Natural killer cell (primary cell): ENCODE measurements at regions not wholly inside any gene's neighbourhood (a gene's known extent, or its start where the extent isn't known, plus 50 kb on each side); places are given as distances from the start of the nearest gene placed in this dataset.
"Not testable (repeated sequence)": the region's sequence is repeated elsewhere in the genome, so short reads cannot be mapped to it uniquely, and the experiment has no call there.

Source experiments
- ATAC-seq, 3 donors: fragments of 150-1000 bp in 2 of 3; fragments of 200-7000 bp in 1 of 3; cut with Tn5 transposase; 1 replicate in 1 of 3; 2 replicates in 2 of 3; pipeline ENCODE4 v1.10.0; 2021; ENCODE audit warnings: mild to moderate bottlenecking in 2 of 3, moderate library complexity in 2 of 3
- DNase-seq, 2 donors: peaks; one replicate each; pipeline versions ENCODE4 v3.0.0 to v3.0.0-alpha.2; 2013 to 2021; ENCODE audit warnings: mixed read lengths in 1 of 2
- H3K27ac ChIP-seq: one replicate; pipeline ENCODE4 v1.5.1; 2013; ENCODE audit warnings: mild to moderate bottlenecking, low read length
- H3K27me3 ChIP-seq: one replicate; pipeline ENCODE4 v1.6.1; 2013; ENCODE audit warnings: low read length; ENCODE audit not compliant: control insufficient read depth, insufficient read depth
- H3K36me3 ChIP-seq: one replicate; pipeline ENCODE4 v1.6.1; 2013; ENCODE audit warnings: low read length; ENCODE audit not compliant: control insufficient read depth, insufficient read depth
- H3K4me1 ChIP-seq: one replicate; pipeline ENCODE4 v1.6.1; 2013; ENCODE audit warnings: low read length; ENCODE audit not compliant: control insufficient read depth, insufficient read depth
- H3K4me3 ChIP-seq: one replicate; pipeline ENCODE4 v1.5.1; 2013; ENCODE audit warnings: low read length
- H3K9me3 ChIP-seq: one replicate; pipeline ENCODE4 v1.6.1; 2013; ENCODE audit warnings: low read length; ENCODE audit not compliant: control insufficient read depth, insufficient read depth
- H3K27ac Mint-ChIP-seq, 2 donors: one replicate each; pipeline ENCODE4 v1.8.0; 2022; ENCODE audit warnings: mild to moderate bottlenecking in 2 of 2, mixed read lengths in 2 of 2, moderate library complexity in 1 of 2
- H3K27me3 Mint-ChIP-seq, 2 donors: one replicate each; pipeline ENCODE4 v1.8.0; 2022; ENCODE audit warnings: low read depth in 2 of 2, mixed read lengths in 2 of 2
- H3K36me3 Mint-ChIP-seq: one replicate; pipeline ENCODE4 v1.8.0; 2022; ENCODE audit warnings: mixed read lengths
- H3K4me1 Mint-ChIP-seq, 2 donors: one replicate each; pipeline ENCODE4 v1.8.0; 2022; ENCODE audit warnings: mixed read lengths in 2 of 2
- H3K4me3 Mint-ChIP-seq: one replicate; pipeline ENCODE4 v1.8.0; 2022; ENCODE audit warnings: mild to moderate bottlenecking, moderate library complexity, mixed read lengths
- H3K9me3 Mint-ChIP-seq, 2 donors: one replicate each; pipeline ENCODE4 v1.8.0; 2022; ENCODE audit warnings: mixed read lengths in 2 of 2
- WGBS: methylation state at CpG from one replicate; pipeline ENCODE4 v1.1.7; 2013; ENCODE audit warnings: missing lambda C conversion rate; ENCODE audit not compliant: insufficient coverage; 5-methylcytosine and 5-hydroxymethylcytosine counted together
- intact Hi-C: fragments of 100-400 bp; cut with micrococcal nuclease; formaldehyde crosslinking; loops from one replicate; pipeline ENCODE4 v1.14.2; 2022

DNA sequence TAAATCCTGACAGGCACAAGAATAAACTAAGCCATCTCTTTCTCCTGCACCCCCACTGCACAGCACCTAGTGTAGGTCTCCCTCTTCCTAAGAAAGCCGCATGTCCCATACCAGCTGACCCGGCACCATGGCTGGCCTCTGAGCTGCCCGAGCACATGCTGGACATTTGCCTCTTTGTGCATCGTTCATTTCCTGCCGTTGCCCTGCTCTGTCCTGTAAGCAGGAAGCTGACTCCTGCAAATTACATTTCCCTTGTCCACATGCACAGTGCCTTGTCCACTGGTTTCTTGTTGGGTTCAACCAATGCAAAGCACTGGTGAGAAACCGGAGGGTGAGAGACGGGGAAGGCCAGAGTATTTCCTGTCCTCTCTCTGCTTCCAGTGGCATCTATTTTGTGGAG is 71.6 kb upstream of the PLGLB1 start:
- H3K27ac Mint-ChIP-seq, H3K36me3 ChIP-seq, H3K27me3 ChIP-seq, H3K27ac ChIP-seq, H3K27me3 Mint-ChIP-seq, H3K36me3 Mint-ChIP-seq, H3K9me3 Mint-ChIP-seq, H3K4me3 Mint-ChIP-seq, intact Hi-C loops, ATAC-seq, H3K4me3 ChIP-seq, DNase-seq, H3K4me1 Mint-ChIP-seq, H3K4me1 ChIP-seq, H3K9me3 ChIP-seq: not testable (repeated sequence)
- no CpG with 5 or more reads among the region's 7 CpGs for WGBS

DNA sequence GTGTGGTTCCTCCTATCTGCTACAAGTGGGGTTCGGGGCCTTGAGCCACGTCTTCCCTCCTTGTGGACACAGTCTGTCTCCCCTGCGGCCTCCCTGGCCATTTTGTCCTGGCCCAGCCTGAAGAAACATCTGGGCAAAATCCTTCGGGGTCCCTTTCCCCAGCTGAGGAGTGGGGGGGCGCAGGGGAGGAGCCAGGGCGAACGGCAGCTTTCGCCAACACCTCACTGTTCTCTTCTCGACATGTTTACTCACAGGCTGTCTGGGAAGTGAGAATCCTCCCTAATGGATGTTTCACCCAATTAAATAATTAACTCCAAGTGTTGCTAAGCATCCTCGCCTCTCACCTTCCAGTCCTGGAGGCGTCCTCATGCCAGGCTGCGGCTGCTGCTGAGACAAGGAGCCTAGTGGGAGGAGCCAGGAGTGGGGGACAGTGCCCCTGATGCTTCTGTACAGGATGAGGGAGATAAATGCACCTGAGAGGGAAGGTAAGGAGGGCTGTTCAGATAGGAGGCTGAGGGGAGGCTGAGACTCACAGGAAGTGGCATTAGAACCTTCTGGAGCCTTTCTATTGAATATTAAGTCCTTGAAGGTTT is 72.4 kb upstream of the PLGLB1 start:
- H3K27me3 Mint-ChIP-seq, H3K27ac ChIP-seq, ATAC-seq, H3K4me3 Mint-ChIP-seq, DNase-seq, H3K27me3 ChIP-seq, H3K4me3 ChIP-seq, H3K4me1 ChIP-seq, H3K36me3 ChIP-seq, intact Hi-C loops, H3K4me1 Mint-ChIP-seq, H3K9me3 Mint-ChIP-seq, H3K36me3 Mint-ChIP-seq, H3K27ac Mint-ChIP-seq, H3K9me3 ChIP-seq: not testable (repeated sequence)
- WGBS = 57% methylated on average over 2 of the region's 12 CpGs

GRCh38 chr2:87095804-87096203 is 74.2 kb upstream of the PLGLB1 start:
- H3K27ac ChIP-seq, H3K27me3 ChIP-seq, ATAC-seq, H3K4me1 ChIP-seq, H3K4me3 Mint-ChIP-seq, H3K36me3 ChIP-seq, intact Hi-C loops, H3K9me3 ChIP-seq, H3K4me3 ChIP-seq, H3K27ac Mint-ChIP-seq, DNase-seq, H3K9me3 Mint-ChIP-seq, H3K36me3 Mint-ChIP-seq, H3K27me3 Mint-ChIP-seq, H3K4me1 Mint-ChIP-seq: not testable (repeated sequence)

- H3K36me3 Mint-ChIP-seq, H3K4me1 Mint-ChIP-seq, intact Hi-C loops, H3K4me1 ChIP-seq, H3K27ac ChIP-seq, H3K36me3 ChIP-seq, H3K27me3 ChIP-seq, H3K27me3 Mint-ChIP-seq, DNase-seq, H3K9me3 Mint-ChIP-seq, H3K27ac Mint-ChIP-seq, H3K4me3 Mint-ChIP-seq, ATAC-seq, H3K9me3 ChIP-seq, H3K4me3 ChIP-seq: not testable (repeated sequence)
- 0% methylated on average over 1 of the region's 5 CpGs for WGBS
Observed at GRCh38 chr2:87128761-87129553, 107.3 kb upstream of the PLGLB1 start.

GRCh38 chr2:87132577-87132976 is 110.9 kb upstream of the PLGLB1 start:
- H3K27me3 ChIP-seq, intact Hi-C loops, H3K36me3 Mint-ChIP-seq, H3K4me3 ChIP-seq, H3K9me3 ChIP-seq, H3K27ac ChIP-seq, H3K4me3 Mint-ChIP-seq, H3K4me1 Mint-ChIP-seq, H3K4me1 ChIP-seq, H3K27ac Mint-ChIP-seq, H3K36me3 ChIP-seq, ATAC-seq, H3K9me3 Mint-ChIP-seq, H3K27me3 Mint-ChIP-seq: not testable (repeated sequence)
- WGBS = no CpG with 5 or more reads among the region's 2 CpGs
- DNase-seq = peak in 1 of 2 donors; percentile 3

GRCh38 chr2:87151835-87152493 is 130.3 kb upstream of the PLGLB1 start:
- H3K4me1 Mint-ChIP-seq, intact Hi-C loops, H3K27ac Mint-ChIP-seq: not testable (repeated sequence)

DNA sequence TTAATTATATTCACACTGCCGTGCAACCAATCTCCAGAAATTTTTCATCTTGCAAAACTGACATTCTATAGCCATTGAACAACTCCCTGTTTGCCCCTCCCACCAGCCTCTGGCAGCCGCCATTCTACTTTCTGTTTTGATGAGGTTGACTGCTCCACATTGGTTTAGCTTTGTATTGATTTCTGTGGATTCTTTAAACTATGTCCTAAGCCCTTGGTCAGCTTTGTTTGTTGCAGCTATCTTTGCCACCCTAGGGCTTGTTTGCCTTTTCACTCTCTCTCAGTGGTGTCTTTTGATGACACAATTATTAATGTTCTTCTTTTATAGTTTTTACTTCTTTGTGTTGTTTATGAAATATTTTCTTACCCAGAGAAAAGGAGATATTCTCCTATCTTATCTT is 152.8 kb upstream of the PLGLB1 start:
- H3K27ac ChIP-seq, H3K27me3 Mint-ChIP-seq, H3K36me3 ChIP-seq, H3K4me1 Mint-ChIP-seq, H3K27ac Mint-ChIP-seq, intact Hi-C loops, ATAC-seq, H3K4me3 ChIP-seq, H3K27me3 ChIP-seq, H3K4me3 Mint-ChIP-seq, H3K9me3 Mint-ChIP-seq, DNase-seq, H3K9me3 ChIP-seq, H3K4me1 ChIP-seq, H3K36me3 Mint-ChIP-seq: not testable (repeated sequence)
- no CpG with 5 or more reads among the region's 2 CpGs for WGBS

More at GRCh38 chr2:87151835-87152493, 130.3 kb upstream of the PLGLB1 start:
- H3K36me3 ChIP-seq, H3K27me3 Mint-ChIP-seq, H3K4me3 Mint-ChIP-seq, H3K4me3 ChIP-seq, H3K27ac ChIP-seq, DNase-seq, H3K9me3 ChIP-seq, H3K36me3 Mint-ChIP-seq, H3K4me1 ChIP-seq, H3K27me3 ChIP-seq, H3K9me3 Mint-ChIP-seq: not testable (repeated sequence)
- no CpG with 5 or more reads among the region's 7 CpGs for WGBS
- ATAC-seq = peak in 1 of 3 donors; percentile 45

GRCh38 chr2:87183373-87183772 is 161.7 kb upstream of the PLGLB1 start:
- WGBS = 100% methylated on average over 2 of the region's 5 CpGs
- H3K9me3 Mint-ChIP-seq = not testable (repeated sequence)

More at GRCh38 chr2:87183373-87183772, 161.7 kb upstream of the PLGLB1 start:
- DNase-seq, H3K4me1 ChIP-seq, H3K36me3 Mint-ChIP-seq, H3K27ac Mint-ChIP-seq, ATAC-seq, H3K9me3 ChIP-seq, H3K36me3 ChIP-seq, H3K27ac ChIP-seq, intact Hi-C loops, H3K27me3 ChIP-seq, H3K4me1 Mint-ChIP-seq, H3K4me3 ChIP-seq, H3K4me3 Mint-ChIP-seq, H3K27me3 Mint-ChIP-seq: not testable (repeated sequence)
